ENCODE measurements at regions not wholly inside any gene's neighbourhood (a gene's known extent, or its start where the extent isn't known, plus 50 kb on each side); places are given as distances from the start of the nearest gene placed in this dataset.

DNA sequence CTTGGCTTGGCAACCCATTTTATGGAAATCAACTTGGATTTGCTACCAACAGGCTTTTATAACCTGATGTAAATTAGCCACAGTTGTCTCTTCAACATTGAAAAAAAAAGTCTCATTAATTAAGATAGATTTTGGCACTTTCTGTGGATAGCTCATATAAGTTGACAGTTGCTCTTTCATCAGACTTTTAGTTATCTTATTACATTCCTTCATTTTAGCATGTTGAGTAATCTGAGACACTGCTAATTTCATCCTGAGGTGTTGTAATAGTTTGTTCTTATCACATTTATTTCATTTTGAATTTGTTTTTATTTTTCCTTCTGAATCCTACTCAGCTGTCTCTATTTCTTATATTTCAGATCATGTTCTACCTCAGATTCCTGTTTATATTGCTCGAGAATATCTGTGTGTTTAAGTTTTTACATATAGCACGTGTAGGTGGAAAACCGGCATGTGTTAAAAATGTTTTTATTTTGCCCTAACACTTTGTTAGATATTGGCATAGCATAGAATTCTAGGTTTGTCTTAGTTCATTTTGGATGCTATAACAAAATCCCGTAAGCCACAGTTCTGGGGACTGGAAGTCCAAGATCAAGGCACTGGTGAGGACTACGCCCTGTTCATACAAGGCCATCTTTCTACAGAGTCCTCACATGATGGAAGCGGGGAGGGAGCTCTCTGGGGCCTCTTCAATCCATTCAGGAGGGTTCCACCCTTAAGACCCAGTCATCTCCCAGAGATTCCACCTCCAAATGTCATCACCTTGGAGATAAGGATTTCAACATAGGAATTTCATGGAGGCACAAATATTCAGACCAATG, 239.4 kb downstream of the COL4A1 start:
- TF ChIP-seq, protein P1, sequence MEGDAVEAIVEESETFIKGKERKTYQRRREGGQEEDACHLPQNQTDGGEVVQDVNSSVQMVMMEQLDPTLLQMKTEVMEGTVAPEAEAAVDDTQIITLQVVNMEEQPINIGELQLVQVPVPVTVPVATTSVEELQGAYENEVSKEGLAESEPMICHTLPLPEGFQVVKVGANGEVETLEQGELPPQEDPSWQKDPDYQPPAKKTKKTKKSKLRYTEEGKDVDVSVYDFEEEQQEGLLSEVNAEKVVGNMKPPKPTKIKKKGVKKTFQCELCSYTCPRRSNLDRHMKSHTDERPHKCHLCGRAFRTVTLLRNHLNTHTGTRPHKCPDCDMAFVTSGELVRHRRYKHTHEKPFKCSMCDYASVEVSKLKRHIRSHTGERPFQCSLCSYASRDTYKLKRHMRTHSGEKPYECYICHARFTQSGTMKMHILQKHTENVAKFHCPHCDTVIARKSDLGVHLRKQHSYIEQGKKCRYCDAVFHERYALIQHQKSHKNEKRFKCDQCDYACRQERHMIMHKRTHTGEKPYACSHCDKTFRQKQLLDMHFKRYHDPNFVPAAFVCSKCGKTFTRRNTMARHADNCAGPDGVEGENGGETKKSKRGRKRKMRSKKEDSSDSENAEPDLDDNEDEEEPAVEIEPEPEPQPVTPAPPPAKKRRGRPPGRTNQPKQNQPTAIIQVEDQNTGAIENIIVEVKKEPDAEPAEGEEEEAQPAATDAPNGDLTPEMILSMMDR (IDR thresholded peaks at IDR 0.05): no peak
- TF ChIP-seq RNF2 (IDR thresholded peaks at IDR 0.05; ENCODE audit: borderline replicate concordance, low read depth): no peak
- TF ChIP-seq POLR2A (IDR thresholded peaks at IDR 0.05; ENCODE audit: low read length): no peak
- no peak for TF ChIP-seq KDM5A (IDR thresholded peaks at IDR 0.05)
- TF ChIP-seq TFCP2L1 (CRISPR knock-in tag; IDR thresholded peaks at IDR 0.05): no peak
- TF ChIP-seq SMC3 (IDR thresholded peaks at IDR 0.05): no peak
- no peak for TF ChIP-seq ESRRA (IDR thresholded peaks at IDR 0.05; ENCODE audit: borderline replicate concordance, low read length)
- no peak for TF ChIP-seq RARB (CRISPR knock-in tag; IDR thresholded peaks at IDR 0.05)
- TF ChIP-seq CHD2 (IDR thresholded peaks at IDR 0.05; ENCODE audit: low read length, partially characterized antibody): no peak
- TF ChIP-seq PHF8 (IDR thresholded peaks at IDR 0.05; ENCODE audit: borderline replicate concordance, low read depth): no peak
- TF ChIP-seq MYC (IDR thresholded peaks at IDR 0.05; ENCODE audit: borderline replicate concordance, low read length): no peak
- no peak for TF ChIP-seq RFX5 (IDR thresholded peaks at IDR 0.05)
- no peak for TF ChIP-seq KDM1A (IDR thresholded peaks at IDR 0.05; ENCODE audit: low read depth)
- no peak for TF ChIP-seq EP300 (IDR thresholded peaks at IDR 0.05)

All from A549 (cell line).